ENCODE measurements at regions not wholly inside any gene's neighbourhood (a gene's known extent, or its start where the extent isn't known, plus 50 kb on each side); places are given as distances from the start of the nearest gene placed in this dataset.

DNA sequence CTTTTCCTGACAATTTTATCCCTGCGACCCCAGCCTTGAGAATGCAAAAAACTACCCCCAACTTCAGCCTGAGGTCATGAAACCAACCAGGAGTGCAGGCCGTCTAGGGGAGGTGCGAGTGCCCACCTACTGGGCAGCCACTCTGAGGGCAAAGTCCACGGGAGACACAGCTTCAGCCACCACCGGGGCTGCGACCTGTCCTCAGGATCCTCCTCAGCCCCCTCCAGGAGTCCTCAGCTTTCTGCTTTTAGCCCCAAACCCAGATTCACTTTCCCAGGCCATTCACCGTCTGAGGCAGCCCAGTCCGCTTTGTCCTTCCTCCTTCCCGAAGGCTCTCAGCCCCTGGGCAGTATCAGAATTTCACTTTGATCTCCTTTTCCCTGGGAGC, 210.2 kb upstream of the TNP1 start:
- no peak for DNase-seq

DNA sequence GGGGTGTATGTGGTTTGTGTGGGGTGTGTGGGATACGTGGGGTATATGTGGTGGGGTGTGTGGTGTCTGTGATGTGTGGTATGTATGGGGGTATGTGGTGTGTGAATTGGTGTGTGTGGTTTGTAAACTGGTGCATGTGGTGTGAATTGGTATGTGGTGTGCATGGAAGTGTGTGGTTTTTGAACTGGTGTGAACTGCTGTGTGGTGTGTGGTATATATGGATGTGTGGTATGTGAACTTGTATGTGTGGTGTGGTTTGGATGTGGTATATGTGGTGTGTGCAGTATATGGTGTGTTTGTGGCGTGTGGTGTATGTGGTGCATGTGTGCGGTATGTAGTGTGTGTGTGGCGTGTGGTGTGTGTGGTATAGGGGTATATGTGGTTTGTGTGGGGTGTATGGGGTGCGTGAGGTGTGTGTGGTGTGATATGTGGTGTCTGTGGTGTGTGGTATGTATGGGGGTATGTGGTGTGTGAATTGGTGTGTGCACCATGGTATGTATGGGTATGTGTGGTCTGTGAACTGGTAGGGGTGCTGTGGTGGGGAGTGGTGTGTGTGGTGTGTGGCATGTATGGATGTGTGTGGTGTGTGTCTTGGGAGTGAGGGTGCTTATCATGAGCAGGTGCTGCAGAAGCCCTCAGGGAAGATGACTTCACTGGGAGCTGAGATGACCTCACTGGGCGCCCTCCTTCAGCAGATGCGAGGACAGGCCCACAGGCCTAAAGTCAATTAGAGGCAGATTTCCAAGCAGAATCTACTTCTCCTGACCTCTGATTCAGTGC, 209.6 kb upstream of the TNP1 start:
- no peak for DNase-seq

DNA sequence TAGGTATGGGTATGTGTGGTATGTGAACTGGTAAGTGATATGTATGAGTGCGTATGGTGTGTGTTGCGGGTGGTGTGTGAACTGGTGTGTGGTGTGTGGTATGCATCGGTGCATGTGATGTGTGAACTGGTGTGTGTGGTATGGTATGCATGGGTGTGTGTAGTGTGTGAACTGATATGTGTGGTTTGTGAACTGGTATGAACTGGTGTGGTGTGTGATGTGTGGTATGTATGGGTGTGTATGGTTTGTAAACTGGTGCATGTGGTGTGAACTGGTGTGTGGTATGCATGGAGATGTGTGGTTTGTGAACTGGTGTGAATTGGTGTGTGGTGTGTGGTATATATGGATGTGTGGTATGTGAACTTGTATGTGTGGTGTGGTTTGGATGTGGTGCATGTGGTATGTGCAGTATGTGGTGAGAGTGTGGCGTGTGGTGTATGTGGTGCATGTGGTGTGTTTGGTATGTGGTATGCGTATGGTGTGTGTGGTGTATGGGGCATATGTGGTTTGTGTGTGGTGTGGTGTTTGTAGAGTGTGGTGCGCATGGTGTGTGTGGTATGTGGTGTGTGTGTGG, 208.9 kb upstream of the TNP1 start:
- no peak for DNase-seq

DNA sequence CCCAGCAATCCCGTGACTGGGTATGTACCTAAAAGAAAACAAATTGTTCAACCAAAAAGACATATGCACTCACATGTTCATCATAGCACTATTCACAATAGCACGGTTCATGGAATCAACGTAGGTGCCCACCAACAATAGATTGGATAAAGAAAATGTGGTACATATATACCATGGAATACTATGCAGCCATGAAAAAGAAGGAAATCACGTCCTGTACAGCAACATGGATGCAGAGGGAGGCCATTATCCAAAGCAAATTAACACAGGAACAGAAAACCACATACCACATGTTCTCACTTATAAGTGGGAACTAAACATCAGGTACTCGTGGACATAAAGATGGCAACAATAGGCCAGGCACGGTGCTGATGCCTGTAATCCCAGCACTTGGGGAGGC, 207.9 kb upstream of the TNP1 start:
- no peak for DNase-seq

DNA sequence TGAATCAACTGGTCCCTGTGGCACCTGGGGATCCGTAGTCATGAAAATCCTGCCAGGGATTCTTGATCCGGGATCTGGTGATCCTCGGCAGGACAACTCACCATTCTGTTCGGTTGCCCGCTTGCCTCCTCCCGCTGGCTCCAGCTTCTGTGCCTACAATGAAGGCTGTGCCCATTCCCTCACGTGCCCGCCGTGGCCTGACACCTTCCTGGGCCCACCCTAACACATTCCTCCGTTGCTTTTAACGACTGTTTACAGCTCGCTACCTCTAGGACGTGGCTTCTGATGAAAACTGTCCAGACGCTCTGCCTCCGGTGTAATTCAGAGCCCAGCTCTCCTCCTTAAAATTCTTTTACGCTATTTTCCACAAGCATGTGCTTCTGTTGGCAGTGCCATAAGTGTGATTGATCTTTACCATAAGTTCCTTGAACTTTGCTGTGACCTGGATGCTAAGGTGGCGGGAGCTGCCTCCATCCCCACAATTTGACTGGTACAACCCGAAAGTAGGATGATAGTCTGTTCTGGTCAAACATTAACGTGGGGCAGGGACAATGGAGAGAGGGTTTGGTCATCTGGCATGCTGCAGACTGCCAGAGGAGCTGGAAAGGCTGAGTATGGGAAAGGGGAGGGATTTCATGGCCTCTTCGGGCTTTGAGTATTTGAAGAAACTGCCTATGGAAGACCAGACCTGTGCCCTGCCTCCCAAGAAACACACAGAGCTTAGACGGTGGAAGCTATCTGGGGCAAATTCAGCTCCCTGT, 206.8 kb upstream of the TNP1 start:
- no peak for DNase-seq

DNA sequence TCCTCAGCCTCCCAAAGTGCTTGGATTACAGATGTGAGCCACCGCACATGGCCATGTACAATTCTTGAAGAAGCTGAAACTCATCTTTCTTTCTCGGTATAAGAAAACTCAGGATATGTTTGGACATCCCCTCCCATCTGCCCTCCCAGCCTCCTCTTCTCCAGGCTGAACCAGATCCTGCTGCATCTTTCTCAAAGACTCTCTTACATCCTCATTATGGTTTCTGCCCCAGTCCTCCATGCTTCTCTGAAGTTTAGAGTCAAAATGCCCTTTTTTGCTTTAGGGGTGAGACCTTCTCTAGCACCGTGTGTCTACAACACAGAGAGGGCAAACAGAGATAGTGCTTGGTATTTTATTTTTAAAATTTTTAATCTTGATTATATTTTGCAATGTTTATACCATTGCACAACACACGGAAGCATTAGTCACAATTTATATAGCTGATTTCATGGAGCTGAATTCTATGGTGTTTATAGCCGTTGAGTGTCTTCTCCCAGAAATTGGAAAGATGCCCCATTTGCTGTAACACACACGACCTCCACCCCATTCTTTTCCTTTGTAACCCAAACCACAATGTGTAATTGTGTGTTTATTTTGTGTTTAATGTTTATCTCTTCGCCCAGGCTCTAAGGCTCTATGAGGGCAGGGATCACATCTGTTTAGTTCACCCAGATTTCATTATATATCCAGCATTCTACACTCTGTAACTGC, 206.0 kb upstream of the TNP1 start:
- no peak for DNase-seq

DNA sequence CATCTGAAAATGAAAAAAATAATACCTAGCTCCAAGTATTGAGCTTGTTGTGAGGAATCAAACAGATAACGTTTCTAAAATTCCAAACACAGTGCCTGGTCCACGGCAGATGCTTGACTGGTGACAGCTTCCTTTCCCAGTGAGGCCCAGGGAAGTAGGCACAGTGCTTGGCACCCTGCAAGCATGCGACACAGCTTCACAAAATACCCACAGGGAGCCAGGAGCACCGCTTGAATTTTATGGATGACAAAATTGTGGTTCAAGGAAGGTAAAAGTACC, 205.1 kb upstream of the TNP1 start:
- DNase-seq = no peak

DNA sequence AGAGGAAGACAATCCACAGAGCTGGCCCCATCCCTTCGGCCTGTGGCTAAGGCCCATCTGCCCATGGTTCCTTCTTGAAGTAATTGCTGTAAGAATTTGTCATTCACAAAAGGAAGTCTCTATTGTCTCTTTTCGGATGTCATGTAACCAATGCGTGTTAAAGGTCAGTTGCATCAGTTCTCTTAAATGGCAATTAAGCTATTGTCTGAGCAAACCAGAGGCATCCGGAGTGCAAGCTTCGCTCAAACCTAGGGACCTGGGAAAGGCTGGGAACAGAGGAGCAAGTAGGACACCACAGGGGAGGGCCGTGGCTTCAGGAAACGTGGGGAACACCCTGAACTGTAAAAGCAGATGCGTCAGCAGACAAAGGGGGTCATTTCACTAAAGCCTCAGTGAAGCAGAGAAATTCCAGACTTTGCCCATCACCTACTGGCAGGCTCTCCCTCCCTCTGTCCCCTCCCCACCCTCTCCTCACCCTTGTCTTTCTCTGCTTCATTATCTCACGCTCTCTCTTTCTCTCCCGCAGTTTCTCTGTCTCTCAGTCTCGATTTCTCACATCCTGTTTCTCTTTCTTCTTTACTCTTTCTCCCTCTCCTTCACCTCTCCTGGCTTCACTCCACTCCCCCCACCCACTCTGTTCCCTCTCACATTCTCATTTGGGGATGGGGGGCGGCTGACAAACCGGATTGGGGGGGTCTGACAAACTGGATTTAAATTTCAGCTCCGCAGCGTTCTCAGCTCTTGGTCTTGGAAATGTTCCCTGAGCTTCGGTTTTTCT, 204.6 kb upstream of the TNP1 start:
- no peak for DNase-seq

DNA sequence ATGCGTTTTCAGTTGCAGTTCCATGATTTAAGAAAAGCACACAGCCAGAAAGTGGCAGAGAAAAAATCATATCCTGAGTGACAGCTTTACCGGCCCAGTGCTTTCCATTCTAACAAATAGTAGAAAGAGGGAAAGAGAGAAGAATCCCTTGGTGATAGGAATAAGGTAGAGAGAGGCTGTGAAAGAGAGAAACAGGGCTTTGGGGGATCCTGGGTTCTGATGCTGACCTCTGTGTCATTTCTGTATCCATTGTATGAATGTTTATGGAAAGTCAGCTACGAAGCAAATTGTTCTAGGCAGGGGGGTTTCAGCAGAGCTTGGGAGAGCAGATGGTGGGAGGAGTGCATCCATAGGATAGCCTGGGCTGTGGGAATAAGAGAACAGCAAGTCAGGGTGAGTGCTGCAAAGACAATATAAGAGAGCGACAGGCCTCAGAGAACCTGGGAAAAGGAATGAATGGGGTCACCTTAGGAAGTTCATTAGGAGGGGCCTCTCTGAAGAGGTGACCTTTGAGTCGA, 203.4 kb upstream of the TNP1 start:
- peak; percentile 7 for DNase-seq

DNA sequence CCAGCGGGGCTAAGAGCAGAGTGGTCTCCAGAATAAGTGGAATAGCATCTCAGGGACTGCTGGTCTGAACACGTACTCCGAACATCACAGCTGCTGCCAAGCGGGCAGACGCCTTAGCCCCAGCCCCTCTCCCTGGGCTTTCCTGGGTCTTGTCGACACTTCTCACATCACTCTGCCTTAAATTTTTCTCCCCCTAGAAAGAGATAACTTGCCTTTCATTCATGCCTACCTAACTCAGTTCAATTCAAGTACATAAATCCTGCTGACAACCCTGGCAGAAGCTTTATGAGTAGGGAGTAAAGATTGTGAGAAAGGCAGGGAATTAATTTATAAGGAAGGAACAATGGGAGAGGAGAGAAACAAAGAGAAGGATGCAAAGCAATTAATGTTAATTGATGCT, 202.9 kb upstream of the TNP1 start:
- DNase-seq = no peak

DNA sequence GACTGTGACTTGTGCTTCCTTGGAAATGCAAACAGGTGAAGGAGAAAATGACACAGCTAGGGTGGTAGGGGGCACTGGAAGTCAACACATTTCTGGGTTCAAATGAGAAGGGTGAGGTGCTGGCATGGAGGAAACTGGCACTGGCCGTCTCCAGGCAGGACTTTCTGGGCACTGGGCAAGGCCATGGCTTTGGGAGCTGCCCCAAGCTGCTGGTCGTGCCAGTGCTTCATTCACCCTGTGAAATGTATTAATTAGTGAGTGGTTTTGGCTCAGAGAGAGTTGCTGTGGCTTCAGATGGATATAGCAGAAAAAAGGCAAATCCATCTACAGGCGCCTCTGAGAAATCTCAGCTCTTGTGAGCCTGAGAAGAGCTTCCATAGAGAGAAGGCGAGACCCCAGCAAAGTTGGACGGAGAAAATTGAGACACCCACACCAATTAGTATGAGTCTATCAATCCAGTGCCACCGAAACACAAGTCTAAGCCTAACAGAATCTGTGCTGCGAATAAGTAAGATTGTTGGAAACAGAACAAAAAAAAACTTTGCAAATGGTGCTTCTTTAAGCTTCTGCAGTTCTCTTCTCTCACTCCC, 202.1 kb upstream of the TNP1 start:
- no peak for DNase-seq

DNA sequence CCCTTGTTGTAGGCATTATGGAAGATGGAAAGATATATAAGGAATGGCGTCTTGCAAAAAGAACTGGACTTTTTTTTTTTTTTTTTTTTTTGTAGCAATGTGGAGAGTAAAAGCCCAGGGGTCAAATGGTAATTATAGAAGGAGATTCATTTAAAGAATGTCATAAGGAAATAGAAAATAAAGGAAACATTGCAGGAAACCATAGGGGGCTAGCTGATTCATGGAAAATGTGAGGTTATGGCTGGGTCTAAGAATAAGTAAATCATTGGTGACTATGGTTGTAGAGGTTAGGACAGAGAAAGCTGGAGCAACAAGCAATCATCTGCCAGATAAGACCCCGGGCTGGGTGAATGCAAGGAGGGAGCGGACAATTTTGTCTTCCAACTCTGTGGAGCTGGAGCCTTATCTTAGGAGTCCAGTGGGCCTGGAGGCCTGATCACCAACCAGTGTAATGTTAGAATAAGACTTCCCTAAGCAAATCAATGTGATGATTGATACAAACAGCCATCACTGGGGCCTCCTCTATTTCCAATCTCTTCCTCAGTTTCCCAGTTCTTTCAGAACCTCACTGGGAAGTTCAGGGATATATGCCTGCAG, 201.2 kb upstream of the TNP1 start:
- DNase-seq = no peak

DNA sequence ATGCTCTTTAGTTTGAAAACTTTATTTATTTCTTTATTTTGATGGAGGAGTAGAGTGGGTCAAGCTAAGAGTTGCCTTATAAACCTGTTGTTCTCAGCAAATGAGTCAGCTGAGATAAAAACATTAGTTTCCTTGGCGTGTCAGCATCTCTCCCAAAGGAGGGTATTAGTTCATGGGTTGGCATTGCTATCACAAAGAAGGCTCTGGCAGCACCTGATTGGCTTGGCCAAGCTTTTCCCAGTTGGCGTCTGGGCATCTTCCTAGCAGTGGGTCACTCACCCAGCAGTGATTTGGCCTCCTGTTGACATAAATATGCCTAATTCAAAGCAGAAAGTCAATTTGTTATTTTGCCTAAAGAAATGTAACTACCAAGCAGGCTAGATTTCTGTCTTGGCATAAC, 200.7 kb upstream of the TNP1 start:
- DNase-seq = no peak

DNA sequence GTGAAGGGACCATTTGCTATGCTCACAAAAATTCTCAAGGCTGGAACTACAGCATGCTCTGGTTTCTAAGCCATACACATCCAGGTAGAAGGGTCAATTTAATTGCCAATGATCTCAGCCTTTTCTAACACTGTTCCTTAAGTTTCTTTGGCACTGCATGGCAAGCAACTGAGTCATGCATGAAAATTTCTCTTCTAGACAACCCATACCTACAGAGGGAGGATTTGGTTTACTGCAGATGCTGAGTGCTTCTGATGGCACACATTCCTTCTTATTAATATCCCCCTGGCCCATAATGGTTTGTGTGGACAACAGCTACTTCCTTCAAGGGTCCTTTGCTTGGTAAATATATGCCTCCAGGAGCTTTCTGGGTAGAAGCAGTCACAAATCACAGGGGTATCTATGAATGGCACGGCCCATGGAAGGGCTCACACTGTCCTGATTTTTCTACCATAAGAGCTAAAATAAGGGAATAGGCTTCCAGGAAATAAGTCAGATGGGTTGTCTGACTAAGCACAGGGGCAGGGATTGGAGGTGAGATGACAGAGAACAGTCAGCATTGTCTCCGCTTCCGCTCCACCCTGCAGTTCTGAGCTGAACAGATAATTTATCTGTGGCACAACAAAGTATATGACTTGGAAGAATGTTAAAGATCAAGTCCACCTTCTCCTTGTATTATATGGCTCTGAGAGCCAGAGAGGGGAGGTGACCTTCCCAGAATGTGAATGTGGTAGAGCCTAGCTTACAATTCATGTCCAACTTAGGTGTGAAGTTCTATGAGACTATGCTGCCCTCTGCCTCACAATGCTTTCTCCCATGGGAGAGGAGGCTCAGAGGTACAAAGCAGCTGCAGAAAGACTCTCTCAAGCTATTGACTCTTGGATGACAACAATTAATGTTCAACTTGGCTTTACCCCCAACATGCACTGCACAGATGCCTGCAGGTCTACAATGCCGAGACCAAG, 199.2 kb upstream of the TNP1 start:
- no peak for DNase-seq

DNA sequence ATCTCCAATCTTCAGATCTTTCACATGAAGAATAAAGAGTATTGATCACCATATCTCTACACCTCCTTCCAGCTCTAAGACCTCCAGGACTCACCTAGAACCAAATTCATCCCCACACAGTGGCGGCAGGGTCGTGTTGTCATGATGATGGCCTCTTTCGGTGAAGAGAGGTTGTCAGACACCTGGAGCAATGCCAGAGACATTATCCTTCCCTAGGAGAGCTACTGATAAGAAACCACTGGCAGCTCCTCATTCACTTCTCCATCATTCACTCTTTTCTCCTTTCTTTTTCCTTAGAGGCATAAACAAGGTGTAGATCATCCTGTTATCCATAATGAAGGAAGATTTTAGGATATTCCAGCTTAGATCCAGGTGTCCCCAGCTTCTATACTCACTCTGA, 197.9 kb upstream of the TNP1 start:
- no peak for DNase-seq

DNA sequence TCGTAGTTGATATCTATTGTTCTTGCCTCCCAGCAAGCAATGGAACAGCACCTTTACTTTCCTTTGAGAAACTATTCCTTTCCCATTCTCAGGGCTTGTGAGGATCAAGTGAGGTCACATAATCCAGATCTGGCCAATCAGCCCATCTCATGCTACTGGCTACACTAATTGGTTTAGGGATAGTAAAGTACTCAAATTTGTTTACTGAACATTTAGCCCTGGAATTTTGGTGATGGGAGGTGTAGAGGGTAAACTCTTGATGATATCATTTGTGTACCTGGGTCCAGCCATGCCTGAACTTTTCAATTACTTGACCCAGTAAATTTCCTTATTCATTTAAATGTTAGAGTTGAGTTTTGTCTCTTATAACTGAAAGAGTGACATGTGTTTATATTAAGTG, 195.8 kb upstream of the TNP1 start:
- DNase-seq = no peak

DNA sequence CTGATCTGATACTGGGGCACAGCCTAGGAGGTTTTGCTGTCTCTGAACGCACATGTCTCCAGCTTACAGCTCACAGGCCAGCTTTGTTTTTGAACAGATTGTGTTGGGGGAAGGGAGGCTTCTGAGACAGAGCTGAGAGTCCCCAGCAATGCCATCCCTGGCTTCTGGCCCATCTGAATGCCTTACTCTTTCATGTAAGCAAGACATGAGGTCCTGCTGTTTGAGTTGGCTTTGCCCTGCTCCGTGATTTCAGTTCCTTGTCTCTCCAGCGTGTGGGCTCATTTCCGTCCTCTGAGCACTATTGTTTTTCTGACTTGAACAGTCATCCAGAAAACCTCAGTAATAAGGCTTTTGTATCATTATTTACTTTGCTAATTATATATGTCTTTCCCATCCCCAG, 194.9 kb upstream of the TNP1 start:
- peak; percentile 74 for DNase-seq

DNA sequence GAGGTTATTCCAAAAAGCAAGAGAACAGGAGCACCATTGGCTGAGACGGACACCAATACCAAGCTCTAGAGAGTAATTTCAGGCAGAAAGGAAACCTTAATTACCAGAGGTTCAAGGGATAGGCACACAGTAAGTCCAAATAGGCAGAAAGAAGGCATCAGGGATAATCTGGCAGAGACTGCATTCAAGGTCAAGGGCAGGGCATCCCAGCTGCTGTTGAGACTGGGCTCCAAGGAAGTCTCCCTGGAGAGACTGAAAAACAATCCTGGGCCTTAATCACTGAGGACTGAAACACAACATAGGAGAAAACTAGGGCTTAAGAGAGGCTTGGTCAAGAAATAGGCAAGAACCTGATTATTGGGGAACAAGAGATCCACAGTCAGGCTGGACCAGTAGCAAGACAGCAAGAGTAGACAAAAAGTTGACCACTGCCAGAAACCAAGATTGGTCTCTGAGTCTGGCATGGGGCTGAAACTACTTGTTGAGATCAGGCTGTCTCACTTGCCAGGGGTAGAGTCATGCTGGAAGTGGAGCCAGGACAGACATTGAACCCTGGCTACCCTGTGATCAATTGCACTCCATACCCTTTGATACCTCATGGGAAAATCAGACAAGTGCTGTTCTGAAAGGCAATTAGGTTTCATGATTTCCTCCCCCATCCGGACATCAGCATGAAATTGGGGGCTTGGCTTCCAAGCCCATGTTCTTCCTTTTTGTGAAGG, 193.2 kb upstream of the TNP1 start:
- no peak for DNase-seq

DNA sequence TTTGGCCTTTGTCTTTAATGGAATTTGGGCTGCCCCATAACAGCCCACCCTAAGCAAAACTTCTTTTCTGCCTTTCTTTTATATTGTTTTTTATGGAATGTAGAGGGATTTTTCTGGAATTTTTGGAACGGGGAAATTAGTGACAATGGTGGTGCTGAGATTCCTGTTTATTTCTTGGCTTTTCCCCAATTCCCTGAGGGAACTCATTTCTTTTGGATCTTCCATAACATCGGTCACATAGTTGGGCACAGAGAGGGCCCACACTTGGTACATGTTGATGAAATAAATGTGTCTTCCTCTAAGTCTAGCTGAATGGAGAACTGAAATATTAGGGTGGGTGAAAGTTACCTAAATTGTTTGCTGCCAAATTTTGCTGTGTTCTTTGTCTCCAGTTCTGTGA, 191.6 kb upstream of the TNP1 start:
- DNase-seq = no peak

DNA sequence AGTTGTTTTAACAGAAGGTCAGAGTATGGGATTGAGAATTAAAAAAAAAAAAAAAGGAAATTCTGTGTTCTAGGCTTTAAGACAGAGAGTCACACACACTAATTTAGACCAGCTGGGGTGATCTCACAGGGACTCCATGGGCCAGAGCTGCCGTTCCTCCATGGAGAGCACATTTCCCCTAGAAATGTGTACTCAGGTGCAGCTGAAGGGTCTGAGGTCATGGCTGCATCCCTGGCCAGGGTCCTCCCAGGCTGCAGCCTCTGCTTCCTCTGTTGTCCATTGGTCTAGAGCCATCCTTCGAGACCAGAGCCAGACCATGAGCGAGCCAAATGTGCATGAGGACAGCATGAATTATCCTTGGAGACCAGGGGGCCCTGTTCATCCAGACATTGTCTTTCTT, 190.1 kb upstream of the TNP1 start:
- DNase-seq = no peak

Measured in NCI-H2171 (cell line).